NCI-H1436 (cell line): ENCODE measurements at regions not wholly inside any gene's neighbourhood (a gene's known extent, or its start where the extent isn't known, plus 50 kb on each side); places are given as distances from the start of the nearest gene placed in this dataset.

ENCODE experiments used
- DNase-seq: peaks from one replicate; lab custom pipeline; 2025; lab: John Stamatoyannopoulos, UW

DNA sequence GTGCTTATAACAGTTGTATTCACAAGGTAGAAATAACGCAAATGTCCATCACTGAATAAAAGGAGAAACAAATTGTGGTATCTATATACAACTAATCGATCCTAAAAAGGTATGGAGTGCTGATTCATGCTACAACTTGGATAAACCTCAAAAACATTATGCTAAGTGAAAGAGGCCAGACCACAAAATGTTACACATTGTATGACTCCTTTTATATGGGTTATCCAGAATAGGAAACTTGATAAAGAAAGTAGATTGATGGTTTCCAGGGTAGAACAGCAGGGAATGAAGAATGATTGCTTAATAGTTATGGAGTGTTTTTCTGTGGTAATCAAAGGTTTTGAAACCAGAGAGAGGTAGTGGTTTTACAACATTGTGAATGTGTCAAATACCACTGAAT, 432.2 kb upstream of the TRIB2 start:
- DNase-seq = no peak

DNA sequence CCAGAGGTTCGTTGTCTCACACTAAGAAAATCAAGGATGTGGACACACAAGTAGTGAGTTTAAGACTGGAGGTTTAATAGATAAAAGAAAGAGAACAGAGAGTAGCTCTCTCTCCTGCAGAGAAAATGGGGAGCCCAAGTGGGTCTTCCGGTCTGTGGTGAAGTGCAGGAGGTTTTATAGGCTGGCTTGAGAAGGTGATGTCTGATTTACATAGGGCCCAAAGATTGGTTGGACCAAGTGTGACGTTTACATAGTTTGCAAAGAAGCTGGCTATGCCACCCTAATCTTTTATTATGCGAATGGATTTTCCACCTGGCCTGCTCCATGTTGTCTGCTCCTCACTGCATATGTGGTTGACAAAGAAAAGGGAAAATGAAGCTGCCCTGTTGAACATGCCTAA, 430.4 kb upstream of the TRIB2 start:
- DNase-seq = no peak

DNA sequence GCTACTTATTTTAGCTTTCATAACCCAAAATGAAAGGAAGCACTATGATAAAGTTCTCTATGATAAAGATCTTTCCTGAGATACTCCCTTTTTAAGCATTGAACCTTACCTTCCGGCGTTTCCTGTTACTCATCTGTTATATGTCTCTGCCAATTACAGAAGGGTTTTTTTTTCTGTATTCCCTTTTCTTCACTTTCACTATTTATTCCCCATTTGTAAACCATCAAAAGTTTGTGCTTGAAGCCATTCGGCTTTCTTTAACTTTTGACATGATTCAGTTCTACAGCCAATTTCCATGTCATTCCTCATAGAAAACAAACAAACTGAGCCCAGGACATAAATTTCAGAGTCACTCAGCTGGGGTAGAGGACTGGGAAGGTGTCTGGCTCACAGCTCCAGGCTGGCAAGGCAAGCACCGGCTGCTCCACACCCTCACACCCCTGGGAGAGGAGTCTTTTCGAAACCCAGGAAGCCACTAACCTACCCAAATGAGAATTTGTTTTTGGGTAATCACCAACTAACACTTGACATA, 429.4 kb upstream of the TRIB2 start:
- no peak for DNase-seq

DNA sequence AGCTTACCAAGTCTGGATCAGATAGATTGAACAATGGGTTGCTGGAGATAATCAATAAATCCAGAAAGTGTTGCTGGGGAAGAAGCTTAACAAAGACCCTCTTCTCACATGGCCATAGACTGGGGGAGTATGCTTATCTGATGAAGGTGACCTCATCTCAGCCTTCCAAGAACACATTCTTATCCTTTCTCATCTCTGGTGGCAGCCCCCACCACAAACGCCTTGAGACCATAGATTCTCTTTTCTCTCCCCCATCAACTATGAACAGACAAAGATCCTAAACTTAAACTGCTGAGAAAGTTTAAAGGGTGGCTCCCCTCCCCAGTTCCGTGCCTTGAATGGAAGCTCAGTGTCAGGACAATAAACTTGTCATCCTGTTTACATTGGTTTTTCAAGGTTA, 428.7 kb upstream of the TRIB2 start:
- no peak for DNase-seq

DNA sequence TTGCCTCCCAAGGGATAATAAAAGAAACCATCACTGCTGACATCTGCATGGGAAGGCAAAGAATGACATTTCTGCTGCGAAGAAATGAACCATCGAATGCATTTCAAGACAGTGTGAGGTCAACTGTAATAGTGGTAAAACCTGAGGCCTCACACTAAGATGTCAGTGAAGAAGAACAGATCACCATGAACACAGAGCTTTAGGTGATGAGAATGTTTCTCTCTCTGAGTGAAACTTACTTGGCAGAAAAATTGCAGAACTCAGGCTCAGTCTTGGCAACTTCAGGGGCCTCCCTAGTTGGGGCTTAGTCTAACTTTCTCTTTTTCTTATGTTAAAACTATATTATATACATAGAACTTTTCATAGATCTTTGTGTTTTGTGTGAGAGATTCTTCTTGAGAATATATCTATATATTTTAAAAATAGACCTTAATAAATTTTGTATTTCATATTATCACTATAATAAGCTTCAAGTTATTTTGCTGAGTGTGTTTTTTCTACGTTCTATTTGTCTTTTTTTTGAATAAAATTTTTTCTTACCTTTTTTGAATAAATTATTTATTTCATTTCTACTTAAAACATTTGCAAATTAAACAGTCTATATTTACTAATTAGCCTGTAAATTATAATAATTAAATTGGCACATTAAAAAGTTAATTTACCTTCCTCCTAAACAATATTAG, 427.5 kb upstream of the TRIB2 start:
- DNase-seq = no peak

DNA sequence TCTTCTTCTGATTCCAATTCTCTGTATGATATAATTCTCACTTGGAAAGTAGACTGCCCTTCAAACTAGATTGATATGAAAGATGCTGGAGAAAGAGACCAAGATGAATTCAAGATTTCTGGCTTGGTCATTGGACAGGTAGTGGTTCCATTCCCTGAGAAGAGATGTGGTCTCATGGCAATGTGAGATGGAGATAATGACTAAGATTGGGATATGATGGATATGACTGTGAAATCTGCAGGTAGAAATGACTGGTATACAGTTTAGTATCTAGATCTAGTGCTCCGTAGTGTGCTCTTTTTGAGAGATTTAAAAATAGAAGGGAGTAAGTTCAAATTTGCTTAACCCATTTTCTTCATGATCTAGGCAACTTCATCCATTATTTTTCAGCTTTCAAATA, 425.4 kb upstream of the TRIB2 start:
- no peak for DNase-seq

DNA sequence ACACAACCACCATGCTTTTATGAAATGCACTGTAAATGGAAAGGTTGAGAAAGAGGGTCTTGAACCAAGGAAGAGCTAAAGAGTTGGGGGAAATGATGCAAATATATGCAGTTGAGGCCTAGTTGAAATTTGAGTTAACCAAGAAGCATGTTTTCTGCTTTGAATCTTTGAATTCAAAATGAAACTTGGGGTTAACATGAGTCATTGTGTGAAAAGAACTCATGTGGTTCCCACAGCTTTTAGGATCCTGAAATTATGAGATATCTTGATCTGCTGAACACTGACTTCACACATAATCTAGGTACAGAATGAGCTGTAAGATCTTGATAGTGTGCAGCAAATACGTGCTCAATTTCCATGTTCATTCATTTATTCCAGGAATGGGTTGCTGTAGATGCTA, 422.9 kb upstream of the TRIB2 start:
- DNase-seq = no peak

DNA sequence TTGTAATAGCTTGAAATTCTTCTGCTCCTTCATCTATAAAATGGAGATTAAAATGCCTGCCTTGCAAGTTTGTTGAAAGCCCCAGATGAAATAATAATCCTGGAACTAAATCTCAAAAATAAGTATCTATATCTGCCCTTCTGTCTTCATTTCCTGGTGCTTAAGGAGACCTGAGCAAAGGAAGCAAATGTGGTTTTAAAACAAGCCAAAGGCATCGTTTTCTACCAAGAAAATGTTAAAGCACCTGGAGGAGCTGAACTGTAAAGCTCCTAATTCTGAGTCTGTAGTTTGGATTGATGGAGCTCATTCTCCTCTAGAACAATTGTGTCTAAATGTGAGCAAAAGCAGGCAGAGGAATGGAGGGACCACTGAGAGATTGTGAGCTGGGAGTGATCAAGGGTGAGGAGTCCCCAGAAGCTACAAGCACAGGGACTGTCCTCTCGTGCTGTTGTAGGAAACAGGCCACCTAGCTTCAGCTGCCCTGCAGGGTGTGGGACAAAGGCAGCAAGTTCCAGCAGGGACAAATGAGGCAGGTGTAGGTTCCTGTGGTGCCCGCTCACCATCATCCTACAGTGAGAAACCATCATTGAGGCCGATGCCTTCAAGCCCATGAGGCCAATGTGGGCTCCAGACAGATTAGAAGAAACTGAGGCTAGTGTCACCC, 420.7 kb upstream of the TRIB2 start:
- DNase-seq = no peak

DNA sequence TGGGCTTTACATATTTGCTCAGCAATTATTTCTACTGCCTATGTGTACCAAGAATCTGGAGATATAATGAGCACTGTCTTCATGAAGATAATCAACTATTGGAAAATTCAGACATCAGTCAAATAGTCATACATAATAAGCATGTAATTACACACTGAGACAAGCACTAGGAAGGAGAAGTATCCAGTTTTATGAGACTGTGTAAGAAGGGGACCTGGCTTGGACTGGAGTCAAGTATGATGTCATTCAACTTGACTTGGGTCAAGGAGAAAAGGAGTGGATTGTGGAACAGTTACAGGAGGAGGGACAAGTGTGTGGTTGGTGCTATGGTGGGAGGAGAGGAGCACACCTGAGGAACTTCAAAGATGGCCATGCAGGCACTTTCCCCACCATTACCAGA, 419.8 kb upstream of the TRIB2 start:
- no peak for DNase-seq

DNA sequence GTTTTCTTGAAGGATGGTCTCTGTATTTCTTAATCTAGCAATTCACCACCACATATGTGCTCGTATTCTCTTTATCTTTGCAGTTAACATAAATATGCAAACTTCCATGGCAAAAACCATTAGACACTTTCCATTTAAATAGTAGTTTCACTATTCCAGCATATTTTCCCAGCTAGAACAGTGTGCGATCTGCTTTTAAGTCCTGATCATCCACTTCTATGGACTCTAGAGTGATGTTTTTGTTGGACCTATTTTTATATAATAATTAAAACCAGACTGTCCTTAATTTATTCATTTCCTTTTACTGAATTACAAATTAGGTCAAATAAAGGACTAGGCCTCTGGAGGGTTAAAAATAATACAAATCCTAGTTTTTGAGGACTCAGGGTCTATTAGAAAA, 418.4 kb upstream of the TRIB2 start:
- no peak for DNase-seq

DNA sequence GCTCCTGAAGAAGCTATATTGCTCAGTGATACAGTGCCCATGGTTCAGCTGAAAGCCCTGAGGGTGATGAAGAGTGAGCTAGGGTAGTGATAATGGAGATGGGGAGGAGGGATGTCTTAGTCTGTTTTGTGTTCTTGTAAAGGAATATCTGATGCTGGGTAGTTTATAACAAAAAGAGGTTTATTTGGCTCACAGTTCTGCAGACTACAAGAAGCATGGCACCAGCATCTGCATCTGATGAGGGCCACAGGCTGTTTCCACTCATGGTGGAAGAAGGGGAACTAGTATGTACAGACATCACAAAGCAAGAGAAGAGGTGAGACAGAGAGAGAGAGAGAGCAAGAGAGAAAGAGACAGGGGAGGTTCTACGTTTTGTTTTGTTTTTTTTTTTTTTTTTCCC, 417.3 kb upstream of the TRIB2 start:
- DNase-seq = no peak

DNA sequence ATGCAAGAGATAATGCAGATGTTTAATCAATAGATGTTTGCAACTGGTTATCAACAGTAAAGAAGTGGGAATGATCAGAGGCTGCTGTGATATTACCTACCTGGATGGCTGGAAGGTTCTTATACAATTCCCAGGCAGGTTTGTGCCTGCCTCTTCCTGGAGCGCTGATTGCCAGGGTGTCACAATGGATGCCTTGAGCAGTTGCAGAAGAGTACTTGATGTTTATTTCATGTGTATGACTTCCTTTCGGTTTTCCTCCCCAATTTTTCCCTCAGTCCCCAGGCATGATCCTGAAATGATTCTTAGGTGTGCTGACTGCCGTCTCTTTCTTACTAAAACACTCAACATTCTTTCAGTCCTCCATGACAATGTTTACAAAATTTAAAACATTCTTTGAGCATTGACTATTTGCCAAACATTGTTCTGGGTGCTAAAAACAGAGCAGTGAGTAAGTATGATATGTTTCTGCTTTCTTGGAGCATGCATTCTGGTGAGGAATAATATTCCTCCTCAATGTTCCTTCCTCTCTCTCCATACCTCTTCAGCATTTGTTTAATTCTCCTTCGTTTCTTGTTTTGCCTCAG, 416.6 kb upstream of the TRIB2 start:
- no peak for DNase-seq

DNA sequence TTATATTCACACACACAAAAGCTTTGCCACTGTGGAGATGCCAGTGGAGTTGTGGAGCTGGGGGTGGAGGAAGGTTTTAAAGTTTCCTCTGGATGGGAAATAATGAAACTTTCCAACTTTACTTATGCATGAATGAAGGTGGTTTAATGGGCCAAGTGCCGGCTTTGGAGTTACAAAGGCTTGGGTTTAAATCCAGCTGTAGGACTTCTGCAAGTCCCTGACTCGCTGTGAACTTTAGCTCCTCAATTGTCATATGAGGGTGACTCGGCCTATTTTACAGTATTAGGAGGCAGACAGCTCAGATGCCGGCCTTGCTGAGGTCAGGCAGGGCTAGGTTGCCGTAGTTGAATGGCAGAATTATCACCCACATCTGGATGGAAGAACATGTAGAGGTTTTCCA, 415.8 kb upstream of the TRIB2 start:
- DNase-seq = no peak

DNA sequence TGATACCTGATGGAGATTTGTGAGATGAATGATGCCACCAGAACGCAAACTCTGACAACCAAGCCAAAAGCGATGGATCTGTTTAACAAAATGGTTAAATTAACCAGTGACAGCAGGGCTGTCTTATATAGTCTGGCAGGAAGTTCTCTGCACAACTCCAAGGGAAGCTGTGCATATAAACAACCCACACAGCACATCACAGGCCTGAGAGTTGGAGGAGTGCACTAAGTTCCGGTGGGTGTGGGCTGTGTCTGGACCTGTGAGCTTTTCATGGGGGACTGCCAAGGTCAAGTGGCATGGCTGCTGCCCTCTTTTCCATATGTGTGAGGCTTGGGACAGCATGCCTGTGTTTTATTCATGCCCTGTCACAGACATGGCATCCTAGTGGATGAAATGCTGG, 414.6 kb upstream of the TRIB2 start:
- DNase-seq = no peak

DNA sequence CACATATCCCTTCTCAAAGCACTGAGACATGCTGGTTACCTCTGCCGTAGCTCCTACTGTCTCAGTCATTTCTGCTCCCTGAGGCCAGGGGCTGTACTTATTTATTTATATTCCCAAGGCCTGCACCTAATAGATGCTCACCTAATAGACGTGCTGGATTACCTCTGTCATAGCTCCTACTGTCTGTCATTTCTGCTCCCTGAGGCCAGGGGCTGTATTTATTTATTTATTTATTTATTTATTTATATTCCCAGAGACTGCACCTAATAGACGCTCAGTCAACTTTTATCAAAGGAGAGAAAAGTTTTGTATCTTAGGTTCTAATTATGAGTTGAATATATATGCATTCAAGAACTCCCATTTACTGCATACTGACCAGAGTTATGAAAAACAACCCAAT, 414.0 kb upstream of the TRIB2 start:
- DNase-seq = no peak

DNA sequence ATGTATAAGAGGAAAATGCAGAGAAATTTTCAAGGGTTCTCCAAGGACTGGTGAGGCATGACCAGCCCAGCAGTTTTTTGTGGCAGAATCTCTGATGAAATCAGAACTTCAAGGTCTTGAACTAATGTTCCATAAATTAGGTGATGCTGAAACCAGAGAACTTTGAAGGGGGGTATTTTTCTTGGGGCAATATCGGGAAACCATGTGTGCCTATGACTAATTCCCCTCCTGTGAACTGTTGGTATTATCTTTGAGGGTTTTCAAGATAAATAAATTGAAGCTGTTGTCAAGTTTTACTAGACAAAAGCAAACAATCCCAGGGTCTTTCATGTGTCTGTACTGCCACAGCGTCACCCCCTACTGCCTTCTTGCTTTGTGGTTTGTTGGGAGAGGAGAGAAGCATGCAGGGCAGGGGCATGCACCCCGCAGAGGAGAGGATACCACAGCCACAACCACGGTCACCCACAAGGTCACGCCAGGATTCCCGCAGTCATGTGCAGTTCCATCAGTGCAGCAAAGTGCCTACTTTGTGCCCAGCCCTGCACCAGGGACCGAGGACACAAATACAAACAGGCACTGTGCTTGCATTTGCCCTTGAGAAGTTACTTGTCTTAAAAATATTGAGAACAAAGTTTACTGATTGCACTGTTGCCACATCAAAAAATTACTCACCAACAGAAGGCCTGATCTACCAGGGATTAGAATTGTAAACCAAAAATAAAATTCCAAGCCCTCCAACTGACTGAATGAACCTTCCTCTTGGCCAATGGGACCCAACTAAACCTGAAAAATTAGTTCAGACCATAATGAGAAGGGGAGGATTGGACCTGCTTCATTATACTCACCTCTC, 413.3 kb upstream of the TRIB2 start:
- DNase-seq = no peak

DNA sequence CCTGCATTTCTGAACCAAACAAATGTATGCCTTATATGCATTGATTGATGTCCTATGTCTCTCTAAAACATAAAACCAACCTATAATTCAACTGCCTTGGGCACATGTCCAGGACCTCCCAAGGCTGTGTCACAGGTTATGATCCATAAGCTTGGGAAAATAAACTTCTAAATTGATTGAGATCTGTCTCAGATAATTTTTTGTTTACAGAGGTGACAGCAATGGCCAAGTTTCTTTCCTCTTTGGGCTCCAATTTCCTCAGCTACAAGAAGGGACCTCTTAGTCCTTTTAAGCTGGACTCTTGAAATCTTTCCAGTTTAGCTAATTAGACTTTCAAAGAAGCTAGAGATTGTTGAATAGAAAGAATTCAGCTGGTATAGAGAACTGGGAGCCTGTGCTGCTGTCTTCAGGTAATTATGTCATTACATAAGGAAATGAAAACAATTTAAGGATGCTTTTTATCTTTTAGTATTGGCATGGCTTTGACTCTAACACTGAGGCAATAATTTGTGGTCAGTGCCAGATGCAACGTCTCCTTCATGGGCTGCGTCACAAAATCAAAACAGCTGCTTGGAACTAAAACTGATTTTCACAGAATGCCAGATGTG, 412.1 kb upstream of the TRIB2 start:
- no peak for DNase-seq

DNA sequence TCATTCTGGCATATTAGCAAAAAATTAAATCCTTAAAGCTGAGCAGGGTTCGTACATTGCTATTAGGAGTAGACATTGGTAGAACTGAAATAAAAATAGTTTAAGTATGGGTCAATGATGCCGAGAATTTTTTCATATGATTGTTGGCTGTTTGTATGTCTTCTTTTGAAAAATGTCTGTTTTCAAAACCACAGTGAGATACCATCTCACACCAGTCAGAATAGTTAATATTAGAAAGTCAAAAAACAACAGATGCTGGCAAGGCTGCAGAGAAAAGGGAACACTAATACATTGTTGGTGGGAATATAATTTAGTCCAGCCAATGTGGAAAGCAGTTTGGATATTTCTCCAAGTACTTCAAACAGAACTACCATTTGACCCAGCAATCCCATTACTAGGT, 410.8 kb upstream of the TRIB2 start:
- no peak for DNase-seq

DNA sequence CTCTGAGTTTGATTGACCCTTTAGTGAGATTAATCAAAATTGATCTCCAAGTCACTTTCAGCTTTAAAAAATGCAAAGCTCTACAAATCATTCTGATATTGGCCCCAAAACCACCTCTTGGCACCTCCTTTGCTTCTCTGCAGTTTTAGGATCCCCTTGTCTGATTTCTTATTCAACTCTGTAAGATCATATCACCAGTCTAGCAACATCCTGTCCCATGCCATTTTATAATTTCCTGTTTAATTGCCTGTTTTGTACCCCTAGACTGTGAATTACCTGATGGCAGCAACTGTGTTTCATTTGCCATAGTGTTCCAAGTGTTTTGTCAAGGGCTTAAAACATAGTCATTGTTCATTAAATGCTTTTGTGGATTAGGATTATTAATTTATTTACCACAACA, 406.3 kb upstream of the TRIB2 start:
- DNase-seq = no peak

DNA sequence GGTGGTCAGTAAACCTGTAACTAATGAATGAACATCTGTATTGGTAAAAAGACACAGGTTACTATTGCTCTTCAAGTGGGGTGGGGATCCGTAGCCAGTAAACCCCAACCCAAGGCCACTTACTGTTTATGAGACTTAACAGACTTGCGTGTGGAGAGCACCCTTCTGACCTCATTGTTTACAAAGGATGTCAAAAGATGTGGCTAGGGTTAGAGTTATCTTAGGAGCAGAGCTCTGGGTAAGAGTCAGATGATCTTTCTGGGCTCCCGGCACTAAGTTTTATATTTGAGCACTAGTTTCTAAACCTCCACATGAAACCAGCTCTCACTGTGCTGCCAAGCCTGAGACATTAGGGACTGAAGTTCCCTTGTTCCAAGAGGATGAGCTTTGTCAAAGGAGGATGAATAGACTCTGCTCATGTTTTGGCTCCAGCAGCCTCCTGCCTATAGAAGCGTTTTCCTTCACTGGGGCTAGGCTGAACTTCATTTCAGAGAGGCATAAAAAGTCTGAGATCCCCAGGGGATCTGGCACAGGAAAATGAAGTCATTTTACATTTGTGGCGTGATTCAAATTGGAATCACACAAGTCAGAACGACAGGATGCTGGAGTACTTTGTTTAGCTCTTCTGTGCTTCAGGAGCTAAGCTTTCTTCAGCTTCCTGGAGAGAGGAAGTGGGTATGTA, 403.1 kb upstream of the TRIB2 start:
- no peak for DNase-seq

DNA sequence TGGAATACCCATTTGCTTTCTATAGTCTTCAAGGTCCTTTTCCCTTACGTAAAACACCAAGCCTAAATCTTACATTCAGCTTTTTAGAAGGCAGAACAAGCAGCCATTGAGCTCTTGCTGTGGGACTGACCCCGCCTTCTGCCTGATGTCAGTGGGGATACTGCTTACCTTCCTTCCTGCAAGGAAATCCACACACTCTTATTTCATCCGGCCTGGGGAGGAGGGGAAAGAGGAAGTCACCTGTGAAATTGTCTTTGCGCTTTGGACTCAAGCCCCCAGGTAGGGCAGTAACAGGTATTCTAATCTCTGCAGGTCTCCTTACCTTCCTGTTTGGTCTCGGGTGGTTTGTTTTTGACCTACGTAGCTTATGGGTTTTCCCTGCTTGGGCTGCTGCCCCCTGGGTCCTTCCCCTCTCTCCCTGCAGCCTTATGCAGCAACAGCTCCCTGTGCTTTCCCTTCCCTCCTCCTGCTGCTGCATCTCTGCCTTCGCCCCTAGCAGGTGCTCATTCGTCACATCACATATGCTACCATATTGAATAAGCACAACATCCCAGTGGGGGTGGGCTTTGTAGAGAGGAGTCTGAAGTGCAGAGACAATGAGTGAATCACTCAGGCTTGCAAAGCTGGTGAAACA, 402.5 kb upstream of the TRIB2 start:
- no peak for DNase-seq
